Ramos (cell line): ENCODE measurements at regions not wholly inside any gene's neighbourhood (a gene's known extent, or its start where the extent isn't known, plus 50 kb on each side); places are given as distances from the start of the nearest gene placed in this dataset.
"Not testable (repeated sequence)": the region's sequence is repeated elsewhere in the genome, so short reads cannot be mapped to it uniquely, and the experiment has no call there.

ENCODE experiments used
- in situ Hi-C: fragments of 300-500 bp; cut with MboI; formaldehyde crosslinking; loops from one replicate; pipeline ENCODE4 v1.14.3; 2022; ENCODE audit warnings: low sequenced_read_pairs; ENCODE audit not compliant: unreplicated experiment

DNA sequence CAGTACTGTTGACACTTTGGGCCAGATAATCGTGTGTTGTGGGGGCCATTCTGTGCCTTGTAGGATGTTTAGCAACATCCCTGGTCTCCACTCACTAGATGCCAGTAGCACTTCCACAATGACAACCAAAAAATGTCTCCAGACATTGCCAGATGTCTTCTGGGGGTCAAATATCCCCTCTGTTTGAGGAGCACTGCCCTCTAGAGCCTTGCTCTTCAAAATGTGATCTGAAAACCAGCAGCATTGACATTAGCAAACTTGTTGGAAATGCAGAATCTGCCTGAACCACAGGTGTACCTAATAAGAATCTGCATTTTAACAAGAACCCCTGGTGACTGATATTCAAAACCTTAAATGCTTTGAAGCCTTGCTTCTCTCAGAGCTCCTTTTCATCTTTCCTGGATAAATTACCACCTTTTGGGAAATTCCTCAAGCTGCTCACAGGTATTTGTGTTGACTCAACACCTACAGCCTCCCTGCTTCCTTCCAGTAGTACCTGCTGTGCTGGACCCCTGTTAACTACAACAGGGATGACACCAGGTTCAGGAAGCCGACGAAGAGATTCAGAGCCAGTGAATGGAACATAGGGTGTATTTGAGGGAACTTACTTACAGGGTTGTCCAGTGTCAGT is 459.0 kb upstream of the NR3C2 start:
- in situ Hi-C loops: no loop called here

DNA sequence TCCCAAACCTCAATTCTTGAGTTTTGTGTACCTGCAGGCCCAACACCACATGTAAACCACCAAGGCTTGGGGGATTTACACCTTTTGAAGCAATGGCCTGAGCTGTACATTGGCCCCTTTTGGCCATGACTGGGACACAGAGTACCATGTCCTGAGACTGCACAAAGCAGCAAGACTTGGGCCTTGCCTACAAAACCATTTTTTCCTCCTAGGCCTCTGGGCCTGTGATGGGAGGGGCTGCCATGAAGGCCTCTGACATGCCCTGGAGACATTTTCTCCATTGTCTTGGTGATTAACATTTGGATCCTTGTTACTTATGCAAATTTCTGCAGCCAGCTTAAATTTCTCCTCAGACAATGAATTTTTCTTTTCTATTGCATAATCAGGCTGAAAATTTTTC is 455.9 kb upstream of the NR3C2 start:
- in situ Hi-C loops: not testable (repeated sequence)

- in situ Hi-C loops: no loop called here
These were observed 450.9 kb upstream of the NR3C2 start for GRCh38 chr4:148893095-148893494.

GRCh38 chr4:148883891-148884290 is 441.7 kb upstream of the NR3C2 start:
- in situ Hi-C loops: no loop called here

- in situ Hi-C loops: no loop called here
These were observed 441.2 kb upstream of the NR3C2 start for GRCh38 chr4:148883435-148883834.

DNA sequence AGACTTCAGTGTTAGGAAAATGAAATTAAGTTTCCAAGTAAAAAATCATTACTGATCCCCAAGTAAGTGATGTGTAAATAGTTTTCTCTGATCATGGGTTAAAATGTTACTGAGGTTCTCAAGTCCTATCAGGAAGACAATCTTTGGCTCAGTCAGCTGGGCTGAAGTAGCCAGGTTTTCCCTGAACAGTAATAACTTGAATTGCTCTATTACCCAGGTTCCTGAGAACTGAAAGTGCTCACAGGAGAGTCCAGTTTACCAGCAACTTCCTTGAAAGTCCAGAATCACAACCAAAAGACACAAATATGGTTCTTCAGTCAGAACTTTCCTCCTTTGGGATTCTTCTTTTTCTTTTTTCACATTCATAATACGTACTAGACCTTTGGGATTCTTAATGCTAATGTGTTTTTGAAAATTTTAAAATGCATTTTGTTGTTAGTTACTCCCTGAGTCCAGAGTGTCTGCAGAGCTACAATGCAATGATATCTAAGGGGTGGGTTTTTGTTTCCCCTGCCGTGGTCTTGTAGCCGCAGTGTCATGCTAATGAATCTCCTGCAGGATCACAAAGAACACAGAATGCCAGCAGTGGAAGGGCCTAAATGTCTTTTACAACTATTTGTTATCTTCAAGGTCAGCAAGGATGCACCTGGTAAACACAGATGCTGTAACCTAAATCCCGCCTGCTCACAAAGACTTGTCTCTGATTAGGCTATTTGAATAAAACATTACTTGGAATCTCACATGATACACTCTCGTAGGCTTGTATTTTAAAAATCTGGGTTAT is 439.8 kb upstream of the NR3C2 start:
- in situ Hi-C loops: no loop called here

DNA sequence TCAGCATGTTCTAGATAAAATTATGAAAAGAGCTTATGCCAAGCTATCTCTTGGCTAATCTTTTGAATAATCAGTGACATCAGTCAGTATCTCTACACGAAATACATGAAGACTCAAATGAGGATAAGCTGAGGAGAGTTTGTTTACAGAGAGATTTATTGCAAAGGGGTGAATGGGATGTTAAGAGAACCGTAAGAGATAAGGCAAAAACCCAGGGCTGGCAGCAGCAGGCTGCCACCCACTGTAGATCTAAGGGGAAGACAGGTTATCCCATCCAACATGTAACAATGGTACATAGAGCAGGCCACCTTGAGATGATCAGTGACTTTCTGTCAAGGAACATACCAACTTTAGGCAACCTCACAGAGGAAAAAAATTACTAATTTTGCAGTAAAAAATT is 432.1 kb upstream of the NR3C2 start:
- in situ Hi-C loops: no loop called here

- in situ Hi-C loops: no loop called here
These were observed 426.0 kb upstream of the NR3C2 start for GRCh38 chr4:148868191-148868590.

- in situ Hi-C loops: no loop called here
These were observed 424.5 kb upstream of the NR3C2 start for GRCh38 chr4:148866666-148867065.

DNA sequence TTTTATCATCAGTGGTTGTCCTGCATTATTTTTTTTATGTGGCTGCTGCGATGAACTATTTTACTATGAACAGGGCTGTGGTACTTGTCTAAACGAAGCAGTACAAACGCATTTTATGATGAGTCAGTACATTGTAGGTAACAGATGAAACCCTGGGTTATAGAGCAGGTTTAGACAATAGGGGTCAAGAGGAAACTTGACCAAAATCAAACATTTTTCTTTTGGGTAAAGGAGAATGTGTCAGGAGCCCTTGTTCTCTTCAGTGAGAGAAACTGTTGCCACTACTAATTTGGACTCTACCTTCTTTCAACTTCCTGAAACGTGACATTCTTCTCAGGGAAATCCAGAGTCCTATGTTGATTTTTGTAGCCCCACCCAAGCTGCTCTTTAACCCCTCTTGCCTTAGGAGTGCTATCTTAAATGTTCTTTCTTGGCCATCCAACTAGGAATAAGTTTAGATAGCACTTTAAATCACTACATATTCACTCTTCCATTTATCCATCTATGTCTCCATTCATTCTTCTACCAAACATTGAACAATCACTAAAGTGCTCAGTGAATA is 415.8 kb upstream of the NR3C2 start:
- in situ Hi-C loops: no loop called here

GRCh38 chr4:148857239-148857972 is 415.2 kb upstream of the NR3C2 start:
- in situ Hi-C loops: no loop called here

DNA sequence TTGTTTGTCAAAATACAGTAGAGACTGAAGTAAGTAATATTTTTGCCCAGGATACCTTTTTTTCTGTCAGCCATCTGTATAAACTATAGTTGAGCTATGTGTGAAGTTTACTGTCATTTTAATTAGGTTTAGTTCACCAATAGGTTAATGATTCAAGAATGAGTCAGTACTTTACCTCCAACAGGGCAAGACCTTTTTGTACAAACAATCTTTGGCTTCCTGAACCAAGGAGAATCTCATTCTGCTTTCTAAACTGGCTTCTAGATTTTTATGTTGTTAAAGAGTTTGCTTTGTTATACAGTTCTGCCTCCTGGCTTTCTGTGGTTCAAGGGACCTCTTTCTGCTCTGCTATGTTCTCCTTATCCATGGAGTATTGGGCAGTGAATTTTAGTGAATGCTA is 412.0 kb upstream of the NR3C2 start:
- in situ Hi-C loops: no loop called here

DNA sequence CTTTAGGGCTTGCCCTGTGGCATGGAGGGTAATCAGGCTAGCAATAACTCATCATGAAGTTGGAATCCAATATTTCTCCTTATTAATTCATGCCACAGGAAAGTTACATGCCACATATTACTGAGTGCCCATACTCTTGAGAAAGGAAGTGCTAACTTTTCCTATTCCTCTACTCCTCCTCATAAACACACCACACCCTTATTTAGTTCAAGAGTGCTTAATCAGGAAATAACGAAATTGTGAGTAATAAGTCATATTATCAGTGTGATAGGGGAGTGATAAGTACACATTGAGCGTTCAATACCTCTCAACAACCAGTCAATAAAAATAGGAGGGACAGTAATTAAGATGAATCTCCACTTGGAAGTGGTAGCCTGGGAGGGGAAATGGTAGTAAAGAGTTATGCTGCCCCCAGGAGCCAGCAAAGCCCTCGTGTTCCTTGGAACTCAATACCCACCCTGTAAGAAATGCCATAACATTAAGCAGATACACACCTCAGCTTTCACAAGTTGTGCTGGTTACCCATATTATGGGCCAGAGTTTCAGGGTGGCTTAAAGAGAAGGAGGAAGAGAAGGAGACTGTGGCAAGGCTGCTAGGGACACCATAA is 410.0 kb upstream of the NR3C2 start:
- in situ Hi-C loops: no loop called here

GRCh38 chr4:148850257-148850995 is 408.2 kb upstream of the NR3C2 start:
- in situ Hi-C loops: no loop called here

DNA sequence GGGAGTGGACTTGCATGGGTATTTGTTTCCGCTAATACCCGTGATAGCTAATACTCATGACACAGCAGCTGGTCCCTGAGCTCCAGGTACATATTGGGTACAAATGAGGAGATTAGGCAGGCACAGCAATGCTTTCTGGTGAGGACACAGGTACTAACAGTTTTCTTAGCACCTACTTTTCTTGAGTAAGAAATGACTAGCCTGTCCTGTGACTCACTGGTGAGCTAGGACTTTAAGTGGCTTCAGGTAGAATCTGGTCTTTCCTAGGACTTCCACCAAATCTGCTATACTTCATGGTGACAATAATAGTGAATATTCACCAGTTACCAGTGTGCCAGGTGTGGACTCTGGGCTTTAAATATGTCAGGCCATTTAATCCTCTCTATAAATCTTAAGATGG is 407.4 kb upstream of the NR3C2 start:
- in situ Hi-C loops: no loop called here

- in situ Hi-C loops: no loop called here
These were observed 405.5 kb upstream of the NR3C2 start for GRCh38 chr4:148847544-148848255.

DNA sequence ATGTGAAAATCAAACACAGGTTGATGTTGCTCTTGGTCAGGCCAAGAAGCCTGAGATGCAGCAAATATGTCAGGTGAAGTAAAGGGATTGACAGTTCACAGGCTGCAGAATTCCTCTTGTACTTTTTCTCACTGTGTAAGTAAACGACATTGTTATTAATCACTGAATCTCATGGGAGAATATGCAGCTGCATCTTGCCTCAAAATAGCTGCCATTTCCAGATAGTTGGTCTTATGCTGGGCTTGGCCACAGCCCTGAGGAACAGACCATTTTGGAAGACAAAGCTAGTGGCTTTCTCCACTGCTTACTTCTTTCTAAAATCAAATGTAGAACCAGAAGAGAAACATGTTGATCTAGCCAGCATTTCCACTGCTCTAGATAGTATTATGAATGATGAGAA is 403.4 kb upstream of the NR3C2 start:
- in situ Hi-C loops: no loop called here

- in situ Hi-C loops: no loop called here
These were observed 401.4 kb upstream of the NR3C2 start for GRCh38 chr4:148843625-148844024.

GRCh38 chr4:148842843-148843242 is 400.6 kb upstream of the NR3C2 start:
- in situ Hi-C loops: no loop called here
